ENCODE measurements at regions not wholly inside any gene's neighbourhood (a gene's known extent, or its start where the extent isn't known, plus 50 kb on each side); places are given as distances from the start of the nearest gene placed in this dataset.
A peak's percentile ranks its signal among the peaks of the same experiment; 100 is the strongest.

- no peak overlapping the region for H2BK120ac ChIP-seq (ENCODE audit: low read depth, low read length)
- no peak overlapping the region for H3K4me2 ChIP-seq (ENCODE audit: low read length, poor library complexity, severe bottlenecking)
- peak overlapping the region; percentile 92 for H3K27ac ChIP-seq (ENCODE audit: low read length, poor library complexity, severe bottlenecking)
- no peak overlapping the region for H3K14ac ChIP-seq (ENCODE audit: low read length in 2 of 2)
- WGBS = 60% methylated on average over 2 of the region's 2 CpGs
- H3K4me3 ChIP-seq (ENCODE audit: insufficient read depth in 1 of 2, low read depth in 1 of 2, low read length in 2 of 2) = no peak overlapping the region
- H3K36me3 ChIP-seq (ENCODE audit: control insufficient read depth in 1 of 2, insufficient read depth in 2 of 2, low read depth in 1 of 2, low read length in 2 of 2) = no peaks in the 10 kb centered on the region
- H2BK15ac ChIP-seq (ENCODE audit: low read depth, poor library complexity, severe bottlenecking) = no peak overlapping the region
- peak overlapping the region; percentile 50 for H2AK5ac ChIP-seq (ENCODE audit: low read length, severe bottlenecking)
- H3K23ac ChIP-seq (ENCODE audit: low read length in 2 of 2) = no peak overlapping the region
- peak overlapping the region in 1 of 2 experiments; percentile 73 for H3K4ac ChIP-seq (ENCODE audit: low read depth in 1 of 2, low read length in 2 of 2)
- no peak overlapping the region for H2AFZ ChIP-seq (ENCODE audit: low read depth, low read length)
- H4K91ac ChIP-seq (ENCODE audit: low read length) = no peak overlapping the region
- H3K4me1 ChIP-seq (ENCODE audit: control insufficient read depth, insufficient read depth, low read depth, low read length) = peaks cover 17% of the 10 kb centered on the region
- H4K8ac ChIP-seq (ENCODE audit: low read length) = peak overlapping the region; percentile 12
- H3K79me1 ChIP-seq (replicated peaks; ENCODE audit: low read length, poor library complexity, severe bottlenecking) = no peaks in the 10 kb centered on the region
- no peak overlapping the region for H2BK5ac ChIP-seq (ENCODE audit: low read depth, low read length, poor library complexity, severe bottlenecking)
- H3K18ac ChIP-seq (ENCODE audit: low read depth in 1 of 2, low read length in 2 of 2) = peak overlapping the region; percentile 59 to 75
- H3K27me3 ChIP-seq (ENCODE audit: control insufficient read depth in 1 of 2, insufficient read depth in 1 of 2, low read length in 2 of 2) = no peaks in the 10 kb centered on the region
- no peak overlapping the region for H3K9ac ChIP-seq (ENCODE audit: low read length)
- H2BK12ac ChIP-seq (ENCODE audit: low read length in 2 of 2) = peak overlapping the region; percentile 29 to 76
- H3K9me3 ChIP-seq (ENCODE audit: control insufficient read depth, low read length) = no peaks in the 10 kb centered on the region
- peak; percentile 3 for DNase-seq
Observed at GRCh38 chr6:3911130-3911529, 62.0 kb downstream of the FAM50B start.

DNA sequence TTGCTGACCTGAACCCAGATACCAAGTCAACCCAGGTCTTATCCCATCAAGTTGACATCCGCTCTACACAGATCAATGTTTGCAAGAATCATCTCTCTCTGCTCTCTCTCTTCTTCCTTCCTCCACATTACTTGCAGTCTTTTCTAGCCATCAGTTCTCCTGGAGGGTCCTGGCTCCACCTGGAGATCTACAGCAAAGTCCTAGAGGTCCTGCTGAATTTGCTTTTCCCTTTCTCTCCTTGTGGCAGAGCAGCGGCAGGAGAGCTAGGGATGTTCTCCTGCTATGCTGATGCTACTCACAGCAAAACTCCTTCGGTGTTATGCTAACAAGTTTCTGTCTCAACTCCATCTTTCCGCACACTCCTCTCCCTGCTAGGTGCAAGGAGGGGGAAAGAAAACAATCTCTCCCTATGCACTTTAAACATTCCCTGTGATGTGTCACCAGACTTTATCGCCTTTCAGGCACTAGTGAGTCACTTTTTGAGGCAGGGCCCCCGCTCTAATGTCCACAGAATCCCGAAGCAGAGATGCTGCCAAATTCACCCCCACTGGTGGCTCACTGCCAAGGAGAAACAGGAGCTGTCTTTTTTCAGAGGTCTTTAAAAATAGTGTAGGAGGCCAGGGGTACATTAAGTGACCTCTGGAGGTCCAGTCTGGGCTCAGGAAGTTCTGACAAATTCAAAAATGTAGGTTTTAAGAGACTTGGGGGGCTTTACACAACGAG, 62.6 kb downstream of the FAM50B start:
- H2AFZ ChIP-seq (ENCODE audit: low read depth, low read length) = no peak overlapping the region
- WGBS = 22% methylated on average over 8 of the region's 8 CpGs
- no peaks in the 10 kb centered on the region for H3K79me1 ChIP-seq (replicated peaks; ENCODE audit: low read length, poor library complexity, severe bottlenecking)
- H3K9me3 ChIP-seq (ENCODE audit: control insufficient read depth, low read length) = no peaks in the 10 kb centered on the region
- DNase-seq = peak; percentile 78
- H3K4me2 ChIP-seq (ENCODE audit: low read length, poor library complexity, severe bottlenecking) = peak overlapping the region; percentile 10
- no peak overlapping the region for H3K4ac ChIP-seq (ENCODE audit: low read depth in 1 of 2, low read length in 2 of 2)
- peak overlapping the region; percentile 76 for H4K8ac ChIP-seq (ENCODE audit: low read length)
- peak overlapping the region; percentile 33 to 75 for H3K18ac ChIP-seq (ENCODE audit: low read depth in 1 of 2, low read length in 2 of 2)
- peak overlapping the region; percentile 55 for H3K9ac ChIP-seq (ENCODE audit: low read length)
- no peak overlapping the region for H2BK15ac ChIP-seq (ENCODE audit: low read depth, poor library complexity, severe bottlenecking)
- peak overlapping the region; percentile 49 for H4K91ac ChIP-seq (ENCODE audit: low read length)
- H2BK120ac ChIP-seq (ENCODE audit: low read depth, low read length) = no peak overlapping the region
- H3K14ac ChIP-seq (ENCODE audit: low read length in 2 of 2) = no peak overlapping the region
- peak overlapping the region in 1 of 2 experiments; percentile 76 for H2BK12ac ChIP-seq (ENCODE audit: low read length in 2 of 2)
- peak overlapping the region; percentile 92 for H3K27ac ChIP-seq (ENCODE audit: low read length, poor library complexity, severe bottlenecking)
- H3K23ac ChIP-seq (ENCODE audit: low read length in 2 of 2) = no peak overlapping the region
- peak overlapping the region; percentile 88 for H2AK5ac ChIP-seq (ENCODE audit: low read length, severe bottlenecking)
- no peak overlapping the region for H3K4me3 ChIP-seq (ENCODE audit: insufficient read depth in 1 of 2, low read depth in 1 of 2, low read length in 2 of 2)
- peak overlapping the region; percentile 48 for H2BK5ac ChIP-seq (ENCODE audit: low read depth, low read length, poor library complexity, severe bottlenecking)
- no peaks in the 10 kb centered on the region for H3K36me3 ChIP-seq (ENCODE audit: control insufficient read depth in 1 of 2, insufficient read depth in 2 of 2, low read depth in 1 of 2, low read length in 2 of 2)
- no peaks in the 10 kb centered on the region for H3K27me3 ChIP-seq (ENCODE audit: control insufficient read depth in 1 of 2, insufficient read depth in 1 of 2, low read length in 2 of 2)
- peaks cover 12% of the 10 kb centered on the region for H3K4me1 ChIP-seq (ENCODE audit: control insufficient read depth, insufficient read depth, low read depth, low read length)

- Histone ChIP-seq H3K4me1 (ENCODE audit: control insufficient read depth, insufficient read depth, low read depth, low read length) (peaks cover 12% of the 10 kb centered on the region), H3K4me2 (ENCODE audit: low read length, poor library complexity, severe bottlenecking) (no peak overlapping the region), H3K9ac (ENCODE audit: low read length) (peak overlapping the region; percentile 55), H3K4ac (ENCODE audit: low read depth in 1 of 2, low read length in 2 of 2) (peak overlapping the region in 1 of 2 experiments; percentile 38), H3K14ac (ENCODE audit: low read length in 2 of 2) (no peak overlapping the region), H3K18ac (ENCODE audit: low read depth in 1 of 2, low read length in 2 of 2) (peak overlapping the region in 1 of 2 experiments; percentile 28), H2BK12ac (ENCODE audit: low read length in 2 of 2) (peak overlapping the region in 1 of 2 experiments; percentile 21), H4K91ac (ENCODE audit: low read length) (no peak overlapping the region), H4K8ac (ENCODE audit: low read length) (no peak overlapping the region), H3K9me3 (ENCODE audit: control insufficient read depth, low read length) (no peaks in the 10 kb centered on the region), H2AFZ (ENCODE audit: low read depth, low read length) (no peak overlapping the region), H3K4me3 (ENCODE audit: insufficient read depth in 1 of 2, low read depth in 1 of 2, low read length in 2 of 2) (no peak overlapping the region), H3K79me1 (replicated peaks; ENCODE audit: low read length, poor library complexity, severe bottlenecking) (no peaks in the 10 kb centered on the region), H3K27ac (ENCODE audit: low read length, poor library complexity, severe bottlenecking) (peak overlapping the region; percentile 92), H2BK5ac (ENCODE audit: low read depth, low read length, poor library complexity, severe bottlenecking) (peak overlapping the region; percentile 77), H2BK120ac (ENCODE audit: low read depth, low read length) (no peak overlapping the region), H2AK5ac (ENCODE audit: low read length, severe bottlenecking) (peak overlapping the region; percentile 88), H2BK15ac (ENCODE audit: low read depth, poor library complexity, severe bottlenecking) (no peak overlapping the region), H3K36me3 (ENCODE audit: control insufficient read depth in 1 of 2, insufficient read depth in 2 of 2, low read depth in 1 of 2, low read length in 2 of 2) (no peaks in the 10 kb centered on the region), H3K27me3 (ENCODE audit: control insufficient read depth in 1 of 2, insufficient read depth in 1 of 2, low read length in 2 of 2) (no peaks in the 10 kb centered on the region), H3K23ac (ENCODE audit: low read length in 2 of 2) (no peak overlapping the region)
- DNase-seq = no peak
- WGBS = 70% methylated on average over 2 of the region's 3 CpGs
Observed at GRCh38 chr6:3912361-3913076, 63.3 kb downstream of the FAM50B start.

Measured in mesenchymal stem cell (in vitro differentiated cells and primary cell).